ENCODE measurements at regions not wholly inside any gene's neighbourhood (a gene's known extent, or its start where the extent isn't known, plus 50 kb on each side); places are given as distances from the start of the nearest gene placed in this dataset.
"Not testable (repeated sequence)": the region's sequence is repeated elsewhere in the genome, so short reads cannot be mapped to it uniquely, and the experiment has no call there.

DNA sequence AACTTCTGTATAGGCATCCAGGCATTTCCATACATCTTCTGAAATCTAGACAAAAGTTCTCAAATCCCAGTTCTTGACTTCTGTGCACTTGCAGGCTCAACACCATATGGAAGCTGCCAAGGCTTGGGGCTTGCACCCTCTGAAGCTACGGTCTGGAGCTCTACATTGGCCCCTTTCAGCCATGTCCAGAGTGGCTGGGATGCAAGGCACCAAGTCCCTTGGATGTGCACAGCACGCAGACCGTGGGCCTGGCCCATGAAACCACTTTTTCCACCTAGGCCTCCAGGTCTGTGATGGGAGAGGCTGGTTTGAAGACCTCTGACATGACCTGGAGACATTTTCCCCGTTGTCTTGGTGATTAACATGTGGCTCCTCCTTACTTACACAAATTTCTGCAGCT, 1645.1 kb downstream of the REEP3 start:
- DNase-seq (ENCODE audit: low spot score): no peak

DNA sequence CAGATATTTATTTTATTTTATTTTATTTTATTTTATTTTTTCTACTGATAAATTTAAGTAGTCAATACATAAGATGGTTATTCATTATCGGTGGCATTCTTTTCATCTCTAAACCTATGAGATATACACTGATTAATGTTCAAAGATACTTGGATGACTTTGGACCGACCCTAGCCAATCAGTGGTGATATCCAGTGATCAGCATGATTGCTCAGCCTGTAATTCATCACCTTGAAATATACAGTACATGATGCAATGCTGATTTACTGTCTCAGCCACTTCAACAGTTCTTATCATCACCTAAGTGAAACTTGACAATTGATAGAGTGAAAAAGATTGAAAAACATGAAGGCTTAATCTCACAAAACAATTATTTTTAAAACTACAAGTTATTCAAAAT, 1651.0 kb downstream of the REEP3 start:
- DNase-seq (ENCODE audit: low spot score): no peak

DNA sequence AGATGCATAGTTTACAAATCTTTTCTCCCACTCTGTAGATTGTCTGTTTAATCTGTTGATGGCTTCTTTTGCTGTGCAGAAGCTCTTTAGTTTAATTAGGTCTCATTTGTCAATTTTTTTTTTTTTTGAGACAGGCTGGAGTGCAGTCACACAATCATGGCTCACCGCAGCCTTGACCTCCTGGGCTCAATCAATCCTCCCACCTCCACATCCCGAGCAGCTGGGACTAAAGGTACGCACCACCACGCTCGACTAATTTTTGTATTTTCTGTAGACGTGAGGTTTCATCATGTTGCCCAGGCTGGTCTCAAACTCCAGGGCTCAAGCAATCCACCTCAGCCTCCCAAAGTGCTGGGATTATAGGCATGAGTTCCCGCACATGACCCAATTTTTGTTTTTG, 1655.8 kb downstream of the REEP3 start:
- DNase-seq (ENCODE audit: low spot score): no peak

DNA sequence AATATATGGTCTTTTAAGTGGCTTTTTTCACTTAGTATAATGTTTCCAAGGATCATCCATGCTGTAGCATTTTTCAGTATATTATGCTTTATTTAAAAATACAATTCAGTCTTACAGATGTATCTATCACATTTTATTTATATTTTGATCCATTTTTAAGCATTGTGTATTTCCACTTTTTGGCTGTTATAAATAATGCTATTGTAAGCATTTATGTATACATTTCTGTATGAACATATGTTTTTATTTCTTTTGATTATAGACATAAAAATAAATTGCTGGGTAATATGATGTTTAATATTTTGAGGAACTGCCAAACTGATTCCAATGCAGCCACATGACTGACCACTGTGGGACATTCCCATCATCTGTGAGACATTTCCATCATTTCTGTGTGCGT, 1662.0 kb downstream of the REEP3 start:
- DNase-seq (ENCODE audit: low spot score): no peak

DNA sequence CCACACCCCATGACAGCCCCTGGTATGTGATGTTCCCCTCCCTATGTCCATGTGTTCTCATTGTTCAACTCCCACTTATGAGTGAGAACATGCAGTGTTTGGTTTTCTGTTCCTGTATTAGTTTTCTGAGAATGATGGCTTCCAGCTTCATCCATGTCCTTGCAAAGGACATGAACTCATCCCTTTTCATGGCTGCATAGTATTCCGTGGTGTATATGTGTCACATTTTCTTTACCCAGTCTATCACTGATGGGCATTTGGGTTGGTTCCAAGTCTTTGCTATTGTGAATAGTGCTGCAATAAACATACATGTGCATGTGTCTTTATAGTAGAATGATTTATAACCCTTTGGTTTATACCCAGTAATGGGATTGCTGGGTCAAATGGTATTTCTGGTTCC, 1665.5 kb downstream of the REEP3 start:
- not testable (repeated sequence) for DNase-seq (ENCODE audit: low spot score)

DNA sequence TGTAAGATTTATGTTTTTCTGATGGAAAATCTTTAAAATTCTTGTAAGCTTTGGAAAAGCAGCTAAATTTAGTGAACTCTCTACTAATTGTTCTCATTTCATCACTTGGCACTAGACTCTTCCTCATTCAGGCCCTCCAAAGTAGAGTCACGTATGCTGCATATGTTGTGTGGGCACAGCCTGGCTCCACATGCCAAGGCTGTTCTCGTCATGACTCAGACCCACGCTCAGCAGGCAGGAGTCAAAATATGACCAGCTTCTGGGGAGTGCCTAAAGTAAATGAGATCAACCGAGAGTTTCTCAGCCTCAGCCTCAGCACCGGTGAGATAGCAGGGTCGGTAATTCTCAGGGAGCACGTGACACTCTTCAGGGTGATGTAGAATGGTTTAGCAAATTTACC, 1672.9 kb downstream of the REEP3 start:
- DNase-seq (ENCODE audit: low spot score): no peak

DNA sequence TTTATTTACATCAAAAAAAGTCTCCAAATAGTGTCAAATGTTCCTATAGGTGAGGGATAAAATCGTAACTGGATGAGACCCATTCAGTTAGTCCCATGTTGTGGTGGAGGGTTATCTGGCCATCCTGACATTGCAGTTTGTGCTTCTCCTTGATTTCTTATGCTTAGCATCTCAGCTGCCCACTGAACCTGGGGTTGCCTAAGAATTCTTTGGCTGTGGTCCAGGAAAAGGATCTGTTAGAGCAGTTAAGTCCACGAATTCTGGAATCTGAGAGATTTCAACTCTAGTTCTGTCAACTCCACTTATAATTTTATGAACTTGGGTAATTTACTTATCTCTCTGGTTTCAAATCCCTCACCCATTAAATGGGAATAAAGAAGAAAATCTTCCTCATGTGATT, 1673.4 kb downstream of the REEP3 start:
- no peak for DNase-seq (ENCODE audit: low spot score)

DNA sequence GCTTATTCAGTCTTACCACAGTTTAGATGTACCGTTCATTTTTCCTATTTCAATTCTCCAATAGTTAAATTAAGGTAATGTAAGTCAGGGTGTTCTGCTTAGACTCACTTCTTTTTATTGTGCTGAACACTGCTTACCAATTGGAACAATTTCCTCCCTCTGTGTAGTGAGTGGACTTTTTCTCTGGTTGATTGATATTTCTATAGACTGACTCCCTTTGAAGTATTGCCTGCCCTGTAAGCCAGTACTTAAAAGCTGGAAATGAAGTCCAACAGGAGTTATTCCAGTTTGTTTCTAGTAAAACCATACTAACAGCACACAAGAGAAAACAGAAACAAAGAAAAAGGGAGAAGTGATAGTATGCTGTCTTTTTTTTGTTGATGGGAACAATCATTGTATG, 1674.9 kb downstream of the REEP3 start:
- no peak for DNase-seq (ENCODE audit: low spot score)

DNA sequence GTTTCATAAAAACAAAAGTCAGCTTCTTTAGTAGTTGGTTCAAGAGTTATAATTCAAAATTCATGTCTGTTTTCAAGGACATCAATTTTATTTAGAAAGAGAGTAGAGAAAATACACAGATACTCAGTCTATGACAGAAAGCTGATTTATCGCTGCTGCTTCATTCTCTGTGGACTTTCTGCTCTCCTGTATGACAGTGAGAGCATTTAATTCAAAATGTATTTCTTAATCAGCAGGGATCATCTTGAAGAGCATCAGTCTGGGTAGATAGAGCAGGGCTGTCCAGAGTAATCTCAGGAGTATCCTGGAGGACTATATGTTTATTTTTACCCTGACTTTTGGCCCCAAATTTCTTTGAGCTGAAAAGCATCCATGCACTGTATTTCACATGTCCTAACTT, 1676.7 kb downstream of the REEP3 start:
- no peak for DNase-seq (ENCODE audit: low spot score)

DNA sequence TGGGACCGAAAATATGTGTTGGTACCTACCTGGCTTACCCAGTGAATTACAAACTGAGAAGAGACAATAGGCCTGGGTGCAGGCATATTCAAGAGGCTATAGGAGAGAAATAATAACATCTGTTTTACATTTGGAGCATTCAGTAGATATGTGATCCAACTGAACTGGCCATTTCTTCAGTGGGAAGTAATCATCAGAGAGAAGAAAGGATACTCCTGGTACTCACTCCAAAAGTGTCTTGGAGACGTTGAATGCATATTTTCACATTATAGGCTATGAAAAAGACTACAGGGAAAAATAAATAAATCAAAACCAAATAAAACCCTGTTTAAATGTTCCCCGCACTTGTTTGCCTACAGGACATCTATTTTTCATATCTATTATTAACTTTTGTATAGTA, 1680.3 kb downstream of the REEP3 start:
- no peak for DNase-seq (ENCODE audit: low spot score)

DNA sequence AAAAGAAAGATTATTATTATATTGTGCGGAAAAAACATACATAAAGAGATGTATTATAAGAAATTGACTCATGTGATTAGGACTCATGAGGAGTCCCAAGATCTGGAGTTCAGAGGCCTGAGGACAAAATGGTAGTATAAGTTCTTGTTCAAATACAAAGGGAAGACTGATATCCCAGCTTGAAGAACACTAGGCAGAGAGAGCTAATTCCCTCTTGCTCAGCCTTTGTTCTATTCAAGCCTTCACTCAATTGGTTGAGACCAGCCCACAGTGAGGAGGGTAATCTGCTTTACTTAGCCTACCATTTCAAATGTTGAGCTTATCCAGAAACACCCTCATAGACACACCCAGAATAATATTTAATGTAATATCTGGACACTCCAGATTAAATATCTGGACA, 1683.8 kb downstream of the REEP3 start:
- no peak for DNase-seq (ENCODE audit: low spot score)

DNA sequence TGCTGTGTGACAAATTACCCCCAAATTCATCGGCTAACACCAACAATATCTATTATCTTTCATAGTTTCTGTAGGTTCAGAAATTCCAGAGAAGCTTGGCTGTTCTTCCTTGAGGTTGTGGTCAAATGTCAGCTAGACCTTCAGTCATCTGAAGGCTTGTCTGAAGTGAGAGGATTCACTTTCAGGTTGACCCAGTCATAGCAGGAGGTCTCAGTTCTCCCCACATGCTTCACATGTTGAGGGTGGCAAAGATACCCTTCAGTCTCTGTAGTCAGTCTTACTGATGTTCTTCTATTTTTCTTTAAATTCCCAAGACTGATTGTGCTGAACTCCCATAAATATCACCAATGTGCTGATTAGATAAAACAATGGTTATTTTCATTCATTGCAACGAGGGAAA, 1692.0 kb downstream of the REEP3 start:
- no peak for DNase-seq (ENCODE audit: low spot score)

DNA sequence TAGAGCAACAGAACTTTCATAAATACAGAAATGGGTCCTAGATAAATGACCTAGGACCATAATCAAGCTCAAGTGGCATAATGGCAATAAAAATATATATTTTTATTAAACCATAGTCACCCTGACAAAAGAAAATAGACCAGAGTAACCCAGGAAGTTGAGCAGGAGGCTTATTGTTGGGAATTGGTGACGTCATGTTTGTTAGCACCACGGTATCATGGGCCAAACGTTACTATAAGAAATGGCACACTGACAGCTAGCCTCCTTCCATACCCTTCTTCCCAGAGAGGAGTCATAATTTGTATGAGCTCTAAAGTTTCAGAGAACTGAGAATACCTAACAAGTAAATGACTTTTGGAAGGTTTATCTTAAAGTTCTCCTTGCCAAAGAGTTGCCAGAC, 1698.2 kb downstream of the REEP3 start:
- DNase-seq (ENCODE audit: low spot score): no peak

DNA sequence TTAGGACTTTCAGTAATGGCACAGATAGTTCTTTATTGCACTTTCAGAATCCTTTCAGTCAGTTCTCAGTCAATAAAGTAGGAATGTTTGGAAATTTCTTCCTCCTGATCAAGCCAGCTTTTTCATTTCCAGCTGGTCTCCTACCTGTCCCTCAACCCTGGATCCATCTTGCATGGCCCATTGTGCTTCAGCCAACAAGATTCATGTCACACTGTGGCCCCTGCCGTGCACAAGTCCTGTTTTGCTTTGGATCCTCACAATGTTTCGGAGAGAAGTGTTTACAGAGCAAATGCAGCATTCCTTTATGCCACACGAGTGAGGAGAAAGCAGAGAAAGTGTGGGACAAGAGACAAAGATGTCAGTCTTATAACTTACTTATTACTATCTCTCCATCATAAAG, 1694.7 kb upstream of the LRRTM3 start:
- DNase-seq (ENCODE audit: low spot score): no peak

DNA sequence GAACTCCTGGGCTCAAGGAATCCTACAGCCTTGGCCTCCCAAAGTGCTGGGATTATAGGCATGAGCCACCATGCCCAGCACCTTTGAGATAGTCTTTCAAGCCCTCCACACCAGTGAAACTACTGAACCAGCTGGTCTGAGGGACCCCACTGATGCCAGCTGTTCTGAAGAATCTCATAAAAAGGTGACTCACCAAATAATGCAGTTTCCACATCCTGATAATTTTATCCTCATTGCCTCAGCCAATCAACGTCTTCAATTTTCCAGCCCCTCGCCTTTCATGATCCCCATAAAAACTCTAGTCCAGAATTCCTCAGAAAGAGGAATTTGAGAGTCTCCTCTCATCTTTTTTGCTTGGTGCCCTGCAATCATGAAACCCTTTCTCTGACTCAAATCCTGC, 1691.6 kb upstream of the LRRTM3 start:
- DNase-seq (ENCODE audit: low spot score): no peak

DNA sequence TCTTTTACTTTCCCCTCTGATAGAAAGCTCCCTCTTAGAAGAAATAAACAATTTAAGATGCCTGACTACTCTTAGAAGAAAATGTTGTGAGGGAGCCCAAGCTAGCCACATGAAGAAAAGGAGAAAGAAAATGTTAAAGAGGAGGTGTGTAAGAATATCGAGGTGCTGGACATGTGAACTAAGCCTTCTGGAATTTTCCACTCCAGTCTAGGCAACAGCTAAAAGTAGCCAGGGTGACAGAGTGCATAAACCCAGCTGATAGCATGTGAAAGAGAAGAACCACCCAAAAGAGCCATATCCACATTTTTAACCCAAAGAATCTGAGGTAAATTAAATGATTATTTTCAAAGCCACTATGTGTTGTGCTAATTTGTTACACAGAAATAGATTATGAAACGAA, 1690.6 kb upstream of the LRRTM3 start:
- no peak for DNase-seq (ENCODE audit: low spot score)

DNA sequence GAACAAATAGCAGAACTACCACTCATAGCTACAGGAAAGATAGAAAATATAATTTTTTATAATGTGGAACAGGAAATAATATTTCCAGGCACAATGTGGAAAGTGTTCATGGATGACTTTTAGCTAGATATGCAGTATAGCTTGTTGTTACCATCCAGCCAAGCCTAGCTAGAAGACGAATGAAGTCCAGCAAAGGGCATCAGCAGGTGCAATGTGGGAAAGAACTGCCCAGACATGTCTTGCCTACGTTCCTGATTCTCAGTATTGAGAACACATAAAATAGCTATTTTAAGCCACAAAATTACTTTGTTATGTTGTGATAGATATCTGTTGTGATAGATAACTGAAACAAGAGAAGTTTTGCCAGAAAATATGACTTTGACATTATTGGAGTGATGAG, 1690.0 kb upstream of the LRRTM3 start:
- DNase-seq (ENCODE audit: low spot score): no peak

DNA sequence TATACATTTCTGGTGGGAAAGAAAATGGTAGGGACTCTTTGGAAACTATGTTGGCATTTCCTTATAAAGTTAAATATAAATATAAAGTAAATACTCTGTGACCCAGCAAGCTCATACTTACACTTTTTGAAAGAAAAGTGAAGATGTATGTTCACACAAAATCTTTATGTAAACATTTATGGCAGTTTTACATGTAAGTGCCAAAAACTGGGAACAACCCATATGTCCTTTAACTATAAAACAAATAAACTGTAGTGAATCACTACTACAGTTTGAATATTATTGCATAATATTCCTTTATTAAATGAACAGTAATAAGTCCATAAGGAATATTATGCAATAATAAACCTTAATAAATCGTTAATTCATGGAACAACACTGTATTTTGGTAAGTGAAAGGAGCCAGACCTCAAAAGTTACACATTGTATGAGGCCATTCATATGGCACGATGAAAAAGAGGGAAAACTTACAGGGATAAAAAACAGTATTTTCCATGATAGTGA, 1660.3 kb upstream of the LRRTM3 start:
- no peak for DNase-seq (ENCODE audit: low spot score)

DNA sequence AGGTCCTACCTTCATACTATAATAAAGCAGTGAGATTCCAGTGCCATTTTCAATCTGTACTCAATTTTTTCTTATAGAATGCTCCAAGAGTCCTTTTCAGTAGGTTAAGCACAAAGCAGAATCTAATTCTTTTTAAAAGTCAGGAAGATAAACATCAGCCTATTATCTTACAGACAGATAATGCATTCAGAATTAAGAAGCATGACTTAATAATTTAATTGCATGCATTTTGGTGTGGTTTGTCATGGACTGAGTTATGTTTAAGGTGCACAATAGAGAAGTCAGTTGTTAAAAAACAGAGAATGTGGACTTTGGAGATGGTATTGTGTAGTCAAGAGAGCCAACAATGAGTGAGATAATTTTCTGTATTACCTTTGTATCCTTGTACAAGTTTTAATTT, 1656.3 kb upstream of the LRRTM3 start:
- DNase-seq (ENCODE audit: low spot score): not testable (repeated sequence)

DNA sequence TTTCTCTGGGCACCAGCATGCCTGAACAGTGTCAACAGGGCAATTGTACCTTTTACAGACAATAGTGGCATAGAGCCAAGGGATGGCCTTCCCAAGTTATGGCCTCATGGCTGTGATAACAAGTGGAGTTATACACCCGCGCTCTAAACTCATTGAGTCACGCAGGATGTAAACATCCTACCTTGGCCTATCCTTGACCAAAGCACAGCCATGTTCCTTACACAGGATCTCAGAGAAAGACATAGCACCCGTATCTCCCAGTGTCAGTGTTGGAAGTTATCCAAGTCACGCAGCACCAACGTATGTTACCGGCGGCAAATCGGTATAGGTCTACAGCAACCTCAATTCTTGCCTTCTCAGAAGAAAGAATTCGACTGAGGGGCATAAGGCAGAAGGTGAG, 1654.9 kb upstream of the LRRTM3 start:
- no peak for DNase-seq (ENCODE audit: low spot score)

DNA sequence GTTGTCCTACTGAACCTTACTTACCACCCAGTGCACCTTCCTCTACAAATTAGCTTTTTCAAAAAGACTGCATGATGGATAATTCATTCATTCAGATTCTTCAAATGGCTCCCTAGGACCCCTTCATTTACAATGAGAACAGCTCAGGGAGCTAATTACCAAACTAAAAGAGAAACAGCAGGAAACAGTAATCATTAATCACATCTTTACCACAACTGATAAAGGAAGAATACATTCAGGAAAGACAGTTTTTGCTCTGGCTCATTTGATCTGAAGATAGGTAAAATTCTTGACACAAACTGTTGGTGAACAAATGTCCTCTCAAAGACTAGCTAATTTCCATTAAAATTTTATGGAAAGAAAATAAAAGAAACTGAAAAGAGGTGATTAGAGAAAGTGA, 1652.7 kb upstream of the LRRTM3 start:
- DNase-seq (ENCODE audit: low spot score): no peak

DNA sequence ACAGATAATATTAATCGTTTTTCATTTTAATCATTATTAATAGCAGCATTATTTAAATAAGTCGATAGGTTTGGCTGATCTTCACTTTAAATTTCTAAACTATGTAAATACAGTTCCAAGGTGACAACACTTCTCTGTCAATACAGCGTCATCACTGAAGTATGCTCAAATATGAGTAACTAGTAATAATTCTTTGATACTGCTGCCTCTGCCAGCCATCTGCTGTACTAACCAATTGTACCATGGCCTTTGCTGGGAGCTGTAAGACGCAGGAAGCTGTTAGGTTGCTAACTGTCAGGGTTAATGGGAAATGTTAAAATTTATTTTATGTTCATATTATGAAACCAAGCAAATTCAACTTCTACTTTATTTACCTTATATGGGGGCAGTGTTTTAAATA, 1650.5 kb upstream of the LRRTM3 start:
- no peak for DNase-seq (ENCODE audit: low spot score)

DNA sequence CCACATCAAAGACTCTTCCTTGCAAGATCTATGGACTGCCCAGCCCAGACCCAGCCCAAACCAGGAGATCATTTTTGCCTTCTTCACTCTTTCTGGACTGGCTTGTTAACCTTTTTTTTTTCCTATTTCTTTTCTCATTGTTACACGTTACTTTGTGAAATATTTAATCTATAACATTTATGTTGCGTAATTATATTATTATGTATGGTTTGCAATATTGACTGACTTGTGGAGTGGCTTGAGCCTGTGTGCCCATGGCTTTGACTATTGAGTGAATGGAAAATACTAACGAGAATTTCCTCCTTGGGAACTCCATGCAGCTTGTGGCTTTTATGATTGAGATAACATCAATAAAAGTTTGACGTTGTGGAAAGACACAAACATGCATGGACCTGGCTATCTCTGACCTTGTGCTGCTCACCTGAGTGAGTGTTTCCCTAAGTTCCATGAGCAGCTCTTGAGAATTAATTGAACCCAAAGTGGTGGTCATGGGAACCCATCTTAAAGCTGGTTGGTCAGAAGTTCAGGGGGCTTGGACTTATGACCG, 1641.3 kb upstream of the LRRTM3 start:
- DNase-seq (ENCODE audit: low spot score): no peak

DNA sequence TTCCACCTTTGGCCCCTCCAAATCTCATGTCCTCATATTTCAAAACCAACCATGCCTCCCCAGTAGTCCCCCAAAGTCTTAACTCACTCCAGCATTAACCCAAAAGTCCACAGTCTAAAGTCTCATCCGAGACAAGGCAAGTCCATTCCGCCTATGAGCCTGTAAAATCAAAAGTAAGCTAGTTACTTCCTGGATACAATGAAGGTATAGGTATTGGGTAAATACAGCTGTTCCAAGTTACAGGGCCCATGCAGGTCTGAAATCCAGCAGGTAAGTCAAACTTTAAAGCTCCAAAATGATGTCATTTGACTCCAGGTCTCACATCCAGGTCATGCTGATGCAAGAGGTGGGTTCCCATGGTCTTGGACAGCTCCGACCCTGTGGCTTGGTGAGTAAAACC, 1640.1 kb upstream of the LRRTM3 start:
- DNase-seq (ENCODE audit: low spot score): not testable (repeated sequence)

DNA sequence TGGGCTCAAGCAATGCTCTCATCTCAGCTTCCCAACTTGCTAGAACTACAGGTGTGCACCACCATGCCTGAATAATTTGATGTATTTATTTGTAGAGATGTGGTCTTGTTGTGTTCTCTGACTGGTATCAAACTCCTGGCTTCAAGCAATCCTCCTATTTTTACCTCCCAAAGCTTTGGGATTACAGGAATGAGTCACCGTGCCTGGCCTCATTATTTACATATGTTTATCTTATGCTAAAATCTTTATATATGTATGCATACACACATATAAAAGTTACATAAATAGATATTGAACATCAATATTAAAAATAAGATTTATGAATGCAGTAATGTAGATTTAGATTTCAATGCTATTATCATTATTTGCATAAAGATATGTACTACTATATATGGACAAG, 1634.5 kb upstream of the LRRTM3 start:
- no peak for DNase-seq (ENCODE audit: low spot score)
